NCI-H1417 (cell line): ENCODE measurements at regions not wholly inside any gene's neighbourhood (a gene's known extent, or its start where the extent isn't known, plus 50 kb on each side); places are given as distances from the start of the nearest gene placed in this dataset.
"Not testable (repeated sequence)": the region's sequence is repeated elsewhere in the genome, so short reads cannot be mapped to it uniquely, and the experiment has no call there.

Experiments used
- DNase-seq, 3 experiments: peaks; one replicate each; lab custom pipeline; 2025; lab: John Stamatoyannopoulos, UW

GRCh38 chr5:91315701-91316100, 67.4 kb downstream of the ARRDC3 start:
- no peak for DNase-seq

GRCh38 chr5:91313757-91314673, 69.1 kb downstream of the ARRDC3 start:
- DNase-seq = peak; percentile 54 to 89 (median 81)

- no peak for DNase-seq
Measured at GRCh38 chr5:91312698-91313097, 70.4 kb downstream of the ARRDC3 start.

GRCh38 chr5:91311697-91312501, 71.2 kb downstream of the ARRDC3 start:
- DNase-seq = peak in 2 of 3 experiments; percentile 9 to 48

GRCh38 chr5:91311168-91311696, 71.9 kb downstream of the ARRDC3 start:
- no peak for DNase-seq

- not testable (repeated sequence) for DNase-seq
Measured at GRCh38 chr5:91308157-91308556, 75.0 kb downstream of the ARRDC3 start.

GRCh38 chr5:91307048-91307447, 76.1 kb downstream of the ARRDC3 start:
- DNase-seq = no peak

- DNase-seq = no peak
Measured at GRCh38 chr5:91306497-91306896, 76.6 kb downstream of the ARRDC3 start.

GRCh38 chr5:91305640-91306039, 77.5 kb downstream of the ARRDC3 start:
- DNase-seq = no peak

GRCh38 chr5:91304015-91304414, 79.1 kb downstream of the ARRDC3 start:
- DNase-seq = not testable (repeated sequence)

GRCh38 chr5:91302958-91303357, 80.2 kb downstream of the ARRDC3 start:
- DNase-seq = no peak

- DNase-seq = no peak
Measured at GRCh38 chr5:91302305-91302704, 80.8 kb downstream of the ARRDC3 start.

GRCh38 chr5:91301106-91301846, 81.8 kb downstream of the ARRDC3 start:
- no peak for DNase-seq

- DNase-seq = no peak
Measured at GRCh38 chr5:91297994-91298393, 85.1 kb downstream of the ARRDC3 start.

GRCh38 chr5:91296674-91297143, 86.4 kb downstream of the ARRDC3 start:
- no peak for DNase-seq

GRCh38 chr5:91296102-91296501, 87.0 kb downstream of the ARRDC3 start:
- DNase-seq = not testable (repeated sequence)

- peak in 2 of 3 experiments; percentile 9 to 28 for DNase-seq
Measured at GRCh38 chr5:91293131-91293530, 90.0 kb downstream of the ARRDC3 start.

- no peak for DNase-seq
Measured at GRCh38 chr5:91291628-91292569, 91.2 kb downstream of the ARRDC3 start.

- DNase-seq = no peak
Measured at GRCh38 chr5:91288118-91288916, 94.8 kb downstream of the ARRDC3 start.

- DNase-seq = not testable (repeated sequence)
Measured at GRCh38 chr5:91285062-91285461, 98.1 kb downstream of the ARRDC3 start.
